Stimulated activated CD4-positive, alpha-beta T cell treated with anti-CD3 and anti-CD28 coated beads, Interleukin-2, amount 100 ng/mL, for 48 hours (primary cell): ENCODE measurements at regions not wholly inside any gene's neighbourhood (a gene's known extent, or its start where the extent isn't known, plus 50 kb on each side); places are given as distances from the start of the nearest gene placed in this dataset.

ENCODE experiments used
- DNase-seq, 2 donors: peaks; one replicate each; pipeline ENCODE4 v3.0.0-alpha.2; 2020

DNA sequence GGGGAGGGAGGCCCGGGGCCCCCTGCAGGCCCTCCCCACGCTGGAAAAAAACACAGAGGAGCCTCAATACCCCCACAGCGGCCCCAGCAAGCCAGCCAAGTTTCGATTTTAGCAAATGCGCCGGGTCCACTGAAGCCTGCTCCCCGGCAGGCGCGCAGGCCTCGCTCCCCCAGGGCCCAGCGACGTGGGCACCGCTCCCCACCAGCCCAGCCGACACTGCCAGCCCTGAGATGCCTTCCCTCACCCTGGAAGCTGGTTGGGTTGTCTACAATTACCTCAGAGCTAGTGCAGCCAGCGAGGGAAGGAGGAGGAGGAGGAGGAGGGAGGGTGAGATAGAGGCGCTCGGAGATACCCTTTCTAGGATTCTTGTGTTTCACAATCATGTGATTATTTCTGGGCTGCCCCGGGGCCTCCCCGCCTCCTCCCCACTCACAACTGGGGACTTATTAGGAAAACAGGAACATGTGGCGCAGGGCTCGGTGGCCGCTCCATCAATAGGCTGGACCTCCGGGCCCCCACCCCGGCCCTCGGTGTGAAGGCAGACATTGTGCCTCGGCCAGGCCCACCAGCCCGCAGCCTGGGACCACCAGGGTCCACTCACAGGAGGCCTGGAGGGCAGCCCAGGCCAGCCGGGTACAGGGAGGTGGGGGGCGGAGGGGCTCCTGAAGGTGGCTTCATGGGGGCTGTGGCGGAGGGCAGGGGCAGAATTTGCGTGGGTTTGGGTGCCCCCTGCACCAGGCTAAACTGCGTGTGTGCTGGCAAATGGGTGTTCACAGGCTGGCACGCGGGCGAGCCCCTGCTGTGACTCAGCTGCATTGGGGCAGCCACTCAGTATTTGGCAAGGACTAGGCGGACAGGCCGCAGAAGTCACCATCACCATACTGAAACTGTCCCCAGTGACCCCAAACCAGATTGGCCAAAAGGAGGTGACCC is 109.9 kb downstream of the NCOR2 start:
- peak; percentile 29 to 43 for DNase-seq

DNA sequence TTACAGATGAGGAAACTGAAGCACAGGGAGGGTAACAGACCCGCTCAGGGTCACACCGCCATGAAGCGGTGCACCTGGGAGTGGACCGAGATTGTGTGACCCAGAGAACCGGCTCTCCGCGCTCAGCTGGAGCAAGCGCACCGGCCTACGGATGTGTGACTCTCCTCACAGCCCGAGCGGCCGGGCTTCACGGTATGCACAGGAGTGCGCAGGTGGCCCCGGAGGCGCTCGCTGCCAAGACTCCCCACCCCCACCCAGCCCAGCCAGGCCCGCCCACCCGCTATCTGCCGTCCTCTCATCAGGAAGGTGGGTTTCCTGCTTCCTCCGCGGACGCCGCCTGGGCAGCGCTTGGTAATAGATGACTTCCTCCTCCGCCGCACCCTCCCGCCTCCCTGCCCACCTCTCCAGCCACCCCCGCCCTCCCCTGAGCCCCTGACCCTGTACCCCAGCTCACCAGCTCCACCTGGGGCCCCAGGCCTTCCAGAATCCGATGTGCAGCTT is 110.7 kb downstream of the NCOR2 start:
- no peak for DNase-seq

DNA sequence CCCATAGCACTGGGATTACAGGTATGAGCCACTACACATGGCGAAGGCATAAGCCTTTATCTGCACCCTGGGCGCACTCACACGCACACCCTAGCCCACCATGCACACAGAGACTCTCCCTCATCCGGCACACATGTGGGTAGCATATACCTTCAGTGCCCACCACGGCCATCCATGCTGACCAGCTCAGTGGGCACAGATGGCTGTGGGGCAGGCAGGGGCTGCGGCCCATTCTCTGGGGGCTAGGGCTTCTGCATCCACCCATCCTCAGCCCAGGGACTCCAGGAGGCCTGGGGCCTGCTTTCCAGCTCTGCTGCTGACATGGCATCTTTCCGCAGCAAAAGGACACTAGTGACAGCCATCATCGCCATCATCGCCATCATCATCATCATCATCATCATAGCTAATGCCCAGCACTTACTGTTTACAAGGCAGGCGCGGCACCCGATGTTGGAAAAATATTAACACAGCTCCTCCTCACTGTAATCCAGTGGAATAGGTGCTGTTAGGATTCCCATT is 111.2 kb downstream of the NCOR2 start:
- no peak for DNase-seq

DNA sequence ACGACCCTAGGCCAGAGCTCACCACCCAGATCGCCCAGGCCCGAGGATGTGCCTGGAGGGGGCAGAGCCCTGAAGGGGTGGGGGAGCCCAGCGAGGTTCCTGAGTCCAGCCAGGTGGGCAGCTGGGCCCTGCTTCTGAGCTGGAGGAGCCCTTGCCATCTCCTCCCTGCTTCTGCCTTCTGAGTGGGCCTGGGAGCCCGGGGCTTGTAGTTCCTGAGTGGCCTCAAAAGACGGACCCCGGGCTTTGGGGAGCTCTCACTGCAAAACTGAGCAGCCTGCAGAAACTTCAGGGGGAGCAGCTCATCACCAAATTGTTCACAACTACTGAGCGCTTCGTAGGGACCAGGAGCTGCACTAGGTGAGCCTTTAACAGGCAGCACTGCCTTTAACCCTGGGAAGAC is 112.1 kb downstream of the NCOR2 start:
- DNase-seq: no peak

GRCh38 chr12:124454735-124455134 is 112.7 kb downstream of the NCOR2 start:
- no peak for DNase-seq

DNA sequence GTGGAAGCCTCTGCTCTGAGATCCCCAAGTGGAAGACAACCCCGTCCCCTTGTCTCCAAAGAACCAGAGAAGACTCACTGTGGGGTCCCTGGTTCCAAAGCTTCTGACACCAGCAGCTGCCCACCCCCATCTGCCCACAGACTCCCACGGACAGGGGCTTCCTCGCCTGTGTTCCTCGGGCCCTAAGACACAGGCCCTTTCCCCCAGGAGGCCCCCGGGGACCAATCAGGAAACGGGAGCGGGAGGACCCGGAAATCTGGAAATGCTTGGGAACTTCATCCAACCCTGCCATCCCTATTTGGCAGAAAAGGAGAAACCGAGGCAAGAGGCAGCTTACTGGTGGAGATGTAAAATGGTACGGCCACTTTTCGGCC is 113.1 kb downstream of the NCOR2 start:
- no peak for DNase-seq

DNA sequence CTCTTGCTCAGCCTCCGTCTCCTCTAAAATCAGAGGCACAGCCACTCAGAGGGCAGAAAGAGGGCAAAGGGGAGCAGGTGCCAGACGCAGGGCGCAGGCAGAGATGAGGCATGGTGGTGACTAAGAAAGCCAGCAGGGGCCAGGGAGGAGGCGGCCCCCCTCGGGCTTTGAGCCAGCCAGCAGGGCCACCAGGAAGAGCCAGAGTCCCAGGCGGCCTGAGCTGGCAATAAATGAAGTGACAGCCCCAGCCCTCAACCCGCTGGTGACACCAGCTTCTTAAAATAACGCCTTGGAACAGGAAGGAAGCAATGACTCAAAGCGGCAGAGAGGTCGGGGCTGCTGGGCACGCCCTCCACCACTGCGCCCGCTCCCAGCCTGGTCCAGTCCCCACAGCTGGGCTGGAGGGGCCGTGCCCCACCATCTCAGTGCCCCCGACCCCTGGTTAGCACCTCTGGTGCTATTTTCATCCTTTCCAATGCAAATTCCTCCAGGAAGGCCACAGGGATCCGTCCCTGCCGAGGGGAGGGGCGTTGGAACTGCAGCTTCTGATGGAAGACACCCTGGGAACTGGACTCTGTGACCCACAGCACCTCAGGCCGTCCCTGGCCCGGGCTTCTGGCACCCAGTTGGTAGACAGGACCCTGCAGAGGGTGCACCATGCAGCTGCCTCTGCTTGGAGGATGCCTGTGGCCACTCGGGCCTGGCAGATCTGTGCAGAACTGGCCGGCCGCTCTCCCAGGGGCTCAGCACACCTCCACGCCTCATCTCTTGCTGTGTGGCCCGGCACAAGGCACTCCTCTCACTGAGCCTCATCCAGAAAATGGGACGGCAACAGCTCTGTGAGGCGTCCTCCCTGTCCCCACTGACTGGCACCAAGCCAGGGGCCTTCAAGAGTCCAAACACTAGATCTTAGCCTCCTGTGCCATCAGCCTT is 113.7 kb downstream of the NCOR2 start:
- DNase-seq: peak; percentile 54 to 67

GRCh38 chr12:124452576-124453331 is 114.7 kb downstream of the NCOR2 start:
- no peak for DNase-seq

DNA sequence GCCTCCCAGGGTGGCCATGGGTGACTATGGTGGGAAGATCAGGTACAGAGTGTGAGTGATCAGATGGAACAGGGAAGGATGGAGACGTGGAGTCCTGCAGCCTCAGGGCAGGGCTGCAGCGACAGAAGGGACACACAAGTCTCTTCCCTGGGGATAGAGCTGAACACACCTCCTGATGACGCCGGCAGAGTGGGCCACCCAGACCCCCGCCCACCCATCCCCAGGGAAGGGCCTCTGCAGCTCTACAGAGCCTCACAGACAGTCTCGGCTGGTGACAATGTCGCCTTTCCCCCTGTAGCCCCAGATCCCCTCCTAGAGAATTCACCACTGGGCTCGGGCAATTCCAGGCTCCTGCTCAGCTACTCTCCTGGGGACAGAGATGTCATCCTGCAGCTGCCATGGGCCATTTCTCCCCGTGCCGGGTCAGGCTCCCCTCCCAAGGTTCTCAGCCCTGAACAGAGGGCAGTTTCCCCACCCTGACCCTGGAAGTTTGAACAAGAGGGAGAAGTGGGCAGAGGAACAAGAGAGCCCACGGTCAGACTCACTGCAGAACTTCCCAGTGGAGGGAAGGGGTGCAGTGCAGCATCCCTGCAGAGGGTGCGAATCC is 115.7 kb downstream of the NCOR2 start:
- DNase-seq: no peak

- DNase-seq: no peak
These were observed 116.4 kb downstream of the NCOR2 start for GRCh38 chr12:124451016-124451415.

DNA sequence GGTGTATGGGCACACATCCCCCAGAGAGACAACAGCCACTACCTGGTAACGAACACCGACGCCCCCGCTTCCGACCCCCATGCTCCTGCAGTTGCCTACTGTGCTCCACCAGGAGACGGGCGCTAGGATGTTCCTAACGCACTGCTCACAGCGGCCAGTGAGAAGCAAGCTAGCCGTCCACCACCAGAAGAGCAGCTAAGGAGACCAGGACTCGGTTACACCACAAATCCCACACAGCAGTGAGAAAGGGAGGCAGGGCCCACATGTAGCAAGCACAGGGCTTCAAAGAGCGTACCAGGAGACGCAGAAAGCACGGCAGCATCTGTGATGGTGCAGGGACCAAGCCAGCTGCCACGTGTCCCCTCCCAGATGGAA is 117.0 kb downstream of the NCOR2 start:
- no peak for DNase-seq

DNA sequence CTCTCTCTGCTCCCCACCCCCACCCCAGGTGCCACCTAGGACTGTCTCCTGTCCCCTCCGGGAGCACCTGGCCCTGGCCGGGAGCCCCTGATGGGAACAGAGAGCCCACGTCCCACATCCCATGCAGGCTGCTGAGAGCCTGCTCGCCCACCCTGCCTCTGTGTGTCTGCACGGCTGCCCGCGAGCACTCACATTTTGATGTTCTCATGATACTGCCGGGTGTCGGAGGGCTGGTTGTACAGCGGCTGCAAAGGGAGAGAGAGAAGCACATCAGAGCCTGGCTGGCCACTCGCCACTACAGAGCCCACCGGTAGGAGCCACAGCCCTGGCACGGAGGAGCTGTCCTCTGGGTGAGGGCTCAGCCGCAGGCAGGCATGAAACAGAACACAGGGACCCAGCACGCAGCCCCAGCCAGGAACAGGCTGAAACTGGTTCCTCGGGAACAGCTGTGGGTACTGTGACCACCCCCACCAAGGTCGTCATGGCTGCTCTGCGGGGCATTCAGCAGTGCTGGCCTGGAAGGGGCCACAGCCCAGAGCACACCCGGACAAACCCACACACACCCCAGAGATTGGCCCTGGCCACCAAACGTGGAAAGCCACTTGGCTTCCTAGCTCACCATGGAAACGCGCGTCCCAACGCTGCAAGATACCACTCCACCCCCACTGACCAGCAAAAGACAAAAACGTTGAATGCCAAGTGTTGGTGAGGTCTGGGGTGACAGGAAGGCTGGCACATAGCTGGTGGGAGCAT is 117.6 kb downstream of the NCOR2 start:
- DNase-seq: no peak

GRCh38 chr12:124448955-124449622 is 118.3 kb downstream of the NCOR2 start:
- no peak for DNase-seq

- DNase-seq: no peak
These were observed 119.0 kb downstream of the NCOR2 start for GRCh38 chr12:124448241-124448954.

DNA sequence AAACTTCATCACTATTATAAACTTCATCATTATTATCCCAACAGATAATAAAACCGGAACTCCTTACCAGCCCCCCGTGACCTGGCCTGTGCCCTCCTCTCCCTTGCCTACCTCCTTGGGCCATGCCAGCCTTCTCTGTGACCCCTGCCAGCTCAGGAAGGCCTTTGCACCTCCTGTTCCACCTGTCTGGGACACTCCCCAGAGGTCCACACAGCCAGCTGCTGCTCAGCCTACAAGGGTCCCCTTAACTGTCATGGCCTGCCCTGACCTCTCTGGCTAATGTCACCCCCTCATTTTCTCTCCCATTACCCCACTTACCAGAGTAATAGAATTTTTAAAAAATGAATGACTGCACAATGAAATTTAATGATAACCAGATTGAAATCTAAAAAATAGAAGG is 121.0 kb downstream of the NCOR2 start:
- no peak for DNase-seq

DNA sequence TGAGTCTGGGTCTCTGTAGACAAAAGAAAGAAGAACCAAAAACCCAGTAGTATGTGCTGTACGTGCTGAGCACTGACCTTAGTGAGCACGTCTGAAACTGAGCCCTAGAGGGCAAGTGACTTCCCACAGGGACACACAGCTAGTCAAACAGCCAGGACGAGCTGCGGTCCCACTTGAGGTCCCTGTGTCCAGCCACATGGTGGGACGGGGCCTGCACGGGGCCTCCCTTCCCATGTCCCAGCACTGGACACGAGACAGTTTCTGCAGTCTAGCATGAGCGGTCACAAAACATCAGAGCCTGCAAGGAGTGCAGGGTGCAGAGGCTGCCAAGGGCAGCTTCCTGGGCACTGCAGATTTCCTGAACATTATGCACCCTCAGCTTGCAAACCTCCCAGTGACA is 121.6 kb downstream of the NCOR2 start:
- DNase-seq: no peak

GRCh38 chr12:124445121-124445718 is 122.2 kb downstream of the NCOR2 start:
- no peak for DNase-seq

DNA sequence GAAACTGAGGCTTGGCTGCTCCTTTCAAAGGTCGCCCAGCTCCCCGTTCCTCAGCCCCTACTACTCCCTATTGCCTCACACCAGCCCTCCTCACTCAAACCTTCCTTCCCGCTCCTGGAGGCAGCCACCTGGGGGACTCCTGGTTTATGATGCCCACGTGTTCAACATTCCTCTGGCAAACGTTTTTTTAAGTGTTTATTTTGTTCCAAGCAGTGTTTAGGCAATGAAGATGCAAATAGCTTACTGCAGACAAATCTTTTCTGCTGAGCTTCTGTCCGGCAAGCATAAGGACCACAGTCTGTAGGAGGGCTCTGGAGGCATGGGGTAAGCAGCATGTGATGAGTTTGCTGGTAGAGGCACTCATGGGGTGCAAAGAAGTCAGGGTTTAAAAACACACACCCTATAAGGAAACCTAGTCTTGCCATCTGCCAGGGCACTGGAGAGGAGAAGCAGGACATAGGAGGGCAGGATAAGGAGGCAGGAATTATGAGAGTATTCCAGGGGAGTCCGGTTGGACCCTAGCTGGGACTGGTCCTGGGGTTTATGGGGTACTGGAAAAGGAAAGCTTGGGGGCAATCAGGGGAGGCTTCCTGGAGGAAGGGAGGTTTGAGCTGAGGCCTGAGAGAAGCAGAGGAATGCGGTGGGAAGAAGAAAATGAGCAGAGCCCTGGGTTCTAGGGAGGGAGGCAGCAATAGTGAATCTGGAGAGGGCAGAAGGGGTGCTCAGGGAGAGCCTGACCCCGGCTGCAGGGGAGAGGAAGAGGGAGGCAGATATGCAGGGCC is 123.3 kb downstream of the NCOR2 start:
- DNase-seq: no peak
